GM12892 (cell line): ENCODE measurements at regions not wholly inside any gene's neighbourhood (a gene's known extent, or its start where the extent isn't known, plus 50 kb on each side); places are given as distances from the start of the nearest gene placed in this dataset.

Experiments used
- POLR2A ChIP-seq: IDR thresholded peaks from 2 replicates; pipeline ENCODE4 v1.6.1; 2011; ENCODE audit warnings: low read depth, low read length, control low read depth
- TAF1 ChIP-seq: IDR thresholded peaks from 2 replicates; pipeline ENCODE4 v1.6.1; 2011; ENCODE audit warnings: low read depth, mild to moderate bottlenecking, control low read depth, low read length, borderline replicate concordance

DNA sequence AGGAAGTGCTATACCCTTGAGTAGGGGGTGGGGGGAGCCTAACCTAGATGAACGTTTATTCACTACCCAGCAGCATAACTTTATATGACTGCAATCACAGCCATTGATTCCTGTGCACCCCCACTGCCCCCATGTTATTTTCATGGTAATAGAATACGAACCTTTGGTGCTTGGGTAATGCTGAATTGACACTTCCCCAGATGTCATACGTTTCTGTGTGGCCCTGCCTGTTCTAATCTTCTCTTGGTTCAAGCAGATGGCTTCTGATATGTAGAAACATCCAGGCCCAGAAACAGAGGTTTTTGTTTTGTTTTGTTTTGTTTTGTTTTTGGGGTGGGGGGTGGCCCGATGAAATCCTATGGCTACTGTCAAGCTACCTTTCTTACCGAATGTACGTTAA, 237.9 kb upstream of the TOPAZ1 start:
- TF ChIP-seq POLR2A (no peak), TAF1 (no peak)
